ENCODE measurements at regions not wholly inside any gene's neighbourhood (a gene's known extent, or its start where the extent isn't known, plus 50 kb on each side); places are given as distances from the start of the nearest gene placed in this dataset.
"Not testable (repeated sequence)": the region's sequence is repeated elsewhere in the genome, so short reads cannot be mapped to it uniquely, and the experiment has no call there.

DNA sequence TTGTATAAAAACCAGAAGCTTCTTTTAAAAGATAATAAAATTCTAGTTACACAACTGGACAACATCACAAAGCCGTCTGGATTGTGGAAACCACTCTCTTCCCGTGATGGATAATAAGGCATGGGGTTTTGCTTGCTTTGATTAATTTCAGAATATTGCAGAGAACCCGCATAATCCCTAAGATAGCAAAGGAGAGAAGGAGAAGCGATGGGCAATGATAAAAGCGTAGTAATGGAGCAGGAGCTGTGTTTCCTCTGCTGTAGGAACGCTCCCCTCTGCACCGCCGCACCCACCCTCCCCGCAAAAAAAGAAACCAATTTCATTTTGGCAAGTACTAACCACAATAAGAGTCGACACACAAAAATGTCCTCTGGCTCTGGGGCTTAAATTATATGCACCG is 340.9 kb upstream of the PSMD7 start:
- DNase-seq (ENCODE audit: insufficient read length, low spot score) = no peak
- FAIRE-seq = no peak
- TF ChIP-seq, protein P1, sequence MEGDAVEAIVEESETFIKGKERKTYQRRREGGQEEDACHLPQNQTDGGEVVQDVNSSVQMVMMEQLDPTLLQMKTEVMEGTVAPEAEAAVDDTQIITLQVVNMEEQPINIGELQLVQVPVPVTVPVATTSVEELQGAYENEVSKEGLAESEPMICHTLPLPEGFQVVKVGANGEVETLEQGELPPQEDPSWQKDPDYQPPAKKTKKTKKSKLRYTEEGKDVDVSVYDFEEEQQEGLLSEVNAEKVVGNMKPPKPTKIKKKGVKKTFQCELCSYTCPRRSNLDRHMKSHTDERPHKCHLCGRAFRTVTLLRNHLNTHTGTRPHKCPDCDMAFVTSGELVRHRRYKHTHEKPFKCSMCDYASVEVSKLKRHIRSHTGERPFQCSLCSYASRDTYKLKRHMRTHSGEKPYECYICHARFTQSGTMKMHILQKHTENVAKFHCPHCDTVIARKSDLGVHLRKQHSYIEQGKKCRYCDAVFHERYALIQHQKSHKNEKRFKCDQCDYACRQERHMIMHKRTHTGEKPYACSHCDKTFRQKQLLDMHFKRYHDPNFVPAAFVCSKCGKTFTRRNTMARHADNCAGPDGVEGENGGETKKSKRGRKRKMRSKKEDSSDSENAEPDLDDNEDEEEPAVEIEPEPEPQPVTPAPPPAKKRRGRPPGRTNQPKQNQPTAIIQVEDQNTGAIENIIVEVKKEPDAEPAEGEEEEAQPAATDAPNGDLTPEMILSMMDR (IDR thresholded peaks at IDR 0.05; ENCODE audit: insufficient read depth, missing control alignments) = no peak

DNA sequence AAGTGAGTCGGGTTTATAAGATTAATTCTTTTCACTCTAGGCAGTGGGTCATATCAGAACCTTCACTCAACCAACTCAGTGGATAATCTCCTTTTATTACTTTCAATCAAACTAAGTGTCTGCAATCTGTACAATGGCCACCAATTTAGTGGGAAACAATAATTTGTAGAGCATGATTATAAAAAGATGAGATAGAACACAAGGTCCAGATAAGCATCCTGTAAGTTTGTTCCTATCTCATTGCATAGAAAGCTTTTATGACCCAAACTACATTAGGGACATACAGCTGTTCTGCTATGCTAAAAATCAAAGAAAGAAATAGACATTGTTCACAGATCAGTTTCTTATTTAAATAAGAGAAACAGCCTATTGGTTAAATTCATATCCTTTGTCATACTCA is 341.4 kb upstream of the PSMD7 start:
- no peak for DNase-seq (ENCODE audit: insufficient read length, low spot score)
- FAIRE-seq = no peak
- TF ChIP-seq, protein P1 (IDR thresholded peaks at IDR 0.05; ENCODE audit: insufficient read depth, missing control alignments) = no peak

DNA sequence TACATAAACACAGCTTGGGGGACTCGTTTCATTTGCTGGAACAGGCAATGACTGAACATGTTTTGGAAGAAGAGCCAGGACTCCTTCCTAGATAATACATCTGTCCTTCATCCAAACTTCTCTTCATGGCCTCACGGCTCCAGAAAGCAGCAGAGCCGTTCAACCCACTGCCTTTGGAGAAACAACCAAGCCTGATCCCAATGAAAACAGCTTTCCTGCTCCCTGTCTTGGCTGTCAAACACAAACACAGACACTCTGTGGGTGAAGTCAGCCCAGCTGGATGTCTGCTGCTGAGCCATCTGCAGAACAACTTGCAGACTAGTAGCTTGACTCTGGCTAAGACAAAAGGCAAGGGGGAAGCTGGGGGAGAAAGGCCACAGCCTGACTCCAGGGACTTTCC is 345.1 kb upstream of the PSMD7 start:
- TF ChIP-seq, protein P1 (IDR thresholded peaks at IDR 0.05; ENCODE audit: insufficient read depth, missing control alignments) = no peak
- DNase-seq (ENCODE audit: insufficient read length, low spot score) (no peak), FAIRE-seq (no peak)

DNA sequence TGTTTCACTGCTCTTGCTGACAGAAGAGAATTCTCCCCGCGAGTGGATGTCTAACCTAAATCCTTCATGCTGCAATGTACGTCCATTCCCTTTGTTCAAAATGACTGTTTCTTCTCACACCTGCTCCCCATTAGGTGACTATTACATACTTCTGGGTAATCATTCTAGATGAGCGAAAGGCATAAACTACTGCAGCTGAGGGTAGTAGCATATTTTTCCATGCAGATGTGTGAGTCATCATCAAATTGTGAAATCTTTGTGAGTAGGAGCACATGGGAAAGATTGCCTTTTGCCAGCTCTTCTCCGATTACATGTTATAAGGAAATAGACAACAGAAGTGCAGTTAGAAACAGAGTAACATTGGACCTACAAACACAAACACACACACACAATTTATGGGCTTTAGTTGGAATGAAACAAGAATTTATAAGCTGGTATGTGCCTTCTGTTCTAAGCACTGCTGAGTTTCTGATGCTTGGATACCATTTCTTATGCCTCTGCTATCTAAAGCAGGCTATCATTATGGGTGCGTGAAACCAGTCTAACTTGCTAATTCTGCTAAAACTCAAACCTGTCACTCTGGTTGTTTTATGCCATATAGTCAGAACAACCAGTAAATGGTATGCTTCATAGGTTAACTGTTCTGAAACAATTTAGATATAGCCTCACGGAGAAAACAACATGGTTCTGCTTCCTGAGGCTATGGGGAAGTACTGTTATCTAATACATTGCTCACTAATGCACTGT is 346.9 kb upstream of the PSMD7 start:
- TF ChIP-seq, protein P1 (IDR thresholded peaks at IDR 0.05; ENCODE audit: insufficient read depth, missing control alignments) = no peak
- FAIRE-seq (no peak), DNase-seq (ENCODE audit: insufficient read length, low spot score) (no peak)

DNA sequence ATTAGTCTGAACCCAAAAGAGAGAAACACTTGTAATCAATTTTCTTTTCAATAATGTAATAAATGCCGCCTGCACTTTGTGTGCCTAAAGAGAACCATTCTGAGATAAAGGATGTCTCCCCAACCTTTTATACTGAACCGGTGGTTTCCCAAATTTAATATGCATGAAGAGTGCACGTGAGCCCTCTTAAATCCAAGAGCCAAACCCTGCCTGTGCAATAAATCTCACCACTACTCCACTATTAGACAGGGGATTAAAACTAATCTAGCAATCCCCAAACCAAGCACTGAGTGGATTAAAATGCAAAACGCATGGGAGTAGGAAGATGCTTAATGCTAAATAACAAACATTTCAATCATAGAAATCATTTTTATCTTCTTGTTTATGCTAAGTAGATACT is 351.0 kb upstream of the PSMD7 start:
- DNase-seq (ENCODE audit: insufficient read length, low spot score) (no peak), FAIRE-seq (no peak)
- TF ChIP-seq, protein P1 (IDR thresholded peaks at IDR 0.05; ENCODE audit: insufficient read depth, missing control alignments) = no peak

DNA sequence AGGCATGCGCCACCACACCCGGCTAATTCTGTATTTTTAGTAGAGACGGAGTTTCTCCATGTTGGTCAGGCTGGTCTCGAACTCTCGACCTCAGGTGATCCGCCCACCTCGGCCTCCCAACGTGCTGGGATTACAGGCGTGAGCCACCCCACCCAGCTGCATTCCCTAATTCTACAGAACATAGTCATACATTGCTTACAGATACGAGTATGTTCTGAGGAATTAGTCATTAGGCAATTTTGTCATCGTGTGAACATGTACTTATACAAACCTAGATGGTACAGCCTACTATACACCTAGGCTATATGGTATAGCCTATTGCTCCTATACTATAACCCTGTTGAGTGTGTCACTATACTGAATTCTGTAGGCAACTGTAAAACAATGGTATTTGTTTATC is 353.4 kb upstream of the PSMD7 start:
- not testable (repeated sequence) for FAIRE-seq; DNase-seq (ENCODE audit: insufficient read length, low spot score)

DNA sequence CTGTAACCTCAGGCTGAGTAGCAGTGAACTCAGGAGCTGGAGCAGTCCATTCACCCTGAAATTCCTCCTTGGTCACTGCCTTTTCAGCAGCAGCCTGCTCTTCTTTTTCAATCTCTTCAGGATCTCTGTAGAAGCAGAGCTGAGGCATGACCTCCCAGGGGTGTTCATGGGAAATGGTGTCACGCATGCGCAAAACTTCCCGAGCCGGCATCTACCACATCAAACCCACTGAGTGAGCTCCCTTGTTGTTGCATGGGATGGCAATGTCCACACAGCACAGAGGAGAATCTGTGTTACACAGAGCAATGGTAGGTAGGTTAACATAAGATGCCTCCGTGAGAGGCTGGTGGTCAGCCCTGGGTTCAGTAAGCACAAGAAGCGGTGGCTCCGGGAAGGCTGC is 355.8 kb upstream of the PSMD7 start:
- DNase-seq (ENCODE audit: insufficient read length, low spot score); FAIRE-seq: not testable (repeated sequence)

DNA sequence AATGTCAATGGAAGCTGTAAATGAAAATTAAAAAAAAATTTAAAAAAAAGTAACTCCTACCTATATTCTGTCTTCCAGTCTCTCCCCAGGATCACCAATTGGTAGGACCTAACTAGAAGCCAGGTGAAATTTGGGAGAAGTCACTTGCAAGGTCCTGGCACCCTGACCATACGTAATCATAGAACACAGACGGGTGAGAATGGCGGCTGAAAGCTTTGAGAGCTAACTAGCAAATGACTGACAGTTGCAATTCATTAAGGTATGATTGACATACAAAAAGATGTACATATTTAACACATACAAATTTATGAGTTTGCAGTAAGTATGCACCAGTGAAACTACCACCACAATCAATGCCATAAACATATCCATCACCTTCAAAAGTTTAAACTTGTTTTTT is 372.7 kb upstream of the PSMD7 start:
- DNase-seq (ENCODE audit: insufficient read length, low spot score) (no peak), FAIRE-seq (no peak)
- TF ChIP-seq, protein P1 (IDR thresholded peaks at IDR 0.05; ENCODE audit: insufficient read depth, missing control alignments) = no peak
